Spleen (tissue), 7 donors: ENCODE measurements at regions not wholly inside any gene's neighbourhood (a gene's known extent, or its start where the extent isn't known, plus 50 kb on each side); places are given as distances from the start of the nearest gene placed in this dataset.

Source experiments
- CTCF ChIP-seq, 11 experiments: fragments of 200-600 bp in 7 of 11; fragments of 450-650 bp in 4 of 11; sonication (generic) in 4 of 11; IDR thresholded peaks in 8 of 11; conservative IDR thresholded peaks in 3 of 11; 1 replicate in 7 of 11; 2 replicates in 4 of 11; pipeline versions ENCODE4 v1.4.0 to v1.8.0; 2016 to 2021; ENCODE audit warnings: antibody characterized with exemption in 11 of 11, inconsistent platforms in 4 of 11, mild to moderate bottlenecking in 1 of 11
- POLR2A ChIP-seq, 3 donors: fragments of 450-650 bp; IDR thresholded peaks; one replicate each; pipeline ENCODE4 v1.5.1; 2017; ENCODE audit warnings: antibody characterized with exemption in 3 of 3, mild to moderate bottlenecking in 1 of 3
- POLR2AphosphoS5 ChIP-seq, 3 donors: sonication (generic); formaldehyde crosslinking; IDR thresholded peaks; one replicate each; pipeline ENCODE4 v1.5.1; 2017; ENCODE audit warnings: antibody characterized with exemption in 3 of 3
- donor health status: DM: no; HTN: no; CAD: no; lungs with moderate emphysema.
- donor health status: DM: no; HTN: no; CAD: no.
- donor health status: DM: no; HTN: no; CAD: no.

- TF ChIP-seq CTCF (IDR thresholded peaks at IDR 0.05 in 8 of 11, conservative IDR thresholded peaks at IDR 0.05 in 3 of 11) (no peak), POLR2A (IDR thresholded peaks at IDR 0.05) (no peak), POLR2AphosphoS5 (IDR thresholded peaks at IDR 0.05) (no peak)
These were observed 241.2 kb upstream of the G2E3 start for GRCh38 chr14:30317729-30318128.
